ENCODE measurements at regions not wholly inside any gene's neighbourhood (a gene's known extent, or its start where the extent isn't known, plus 50 kb on each side); places are given as distances from the start of the nearest gene placed in this dataset.

DNA sequence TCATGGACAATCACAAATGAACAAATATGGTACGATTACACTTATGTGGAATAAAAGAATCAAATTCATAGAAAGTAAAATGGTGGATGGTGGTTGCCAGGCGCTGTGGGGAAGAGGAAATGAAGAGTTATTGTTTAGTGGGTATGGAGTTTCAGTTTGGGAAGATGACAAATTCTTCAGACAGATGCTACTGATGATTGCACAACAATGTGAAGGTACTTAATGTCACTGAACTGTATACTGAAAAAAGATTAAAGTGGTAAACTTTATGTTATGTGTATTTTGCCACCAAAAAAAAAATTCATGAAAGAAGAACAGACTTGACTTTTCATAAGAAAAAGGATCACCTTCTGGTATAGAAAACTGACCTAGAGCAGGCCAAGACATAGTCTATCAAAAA lies 745.6 kb upstream of the CXADR start:
- no peak overlapping the region for H3K4me3 ChIP-seq (ENCODE audit: low read length in 3 of 3)
- no peak overlapping the region for H3K9ac ChIP-seq (ENCODE audit: low read length in 3 of 3)
- FAIRE-seq: no peak
- no peaks in the 10 kb centered on the region for H3K36me3 ChIP-seq (ENCODE audit: control insufficient read depth in 2 of 3, insufficient read depth in 3 of 3, low read length in 3 of 3)
- TF ChIP-seq, protein P1, sequence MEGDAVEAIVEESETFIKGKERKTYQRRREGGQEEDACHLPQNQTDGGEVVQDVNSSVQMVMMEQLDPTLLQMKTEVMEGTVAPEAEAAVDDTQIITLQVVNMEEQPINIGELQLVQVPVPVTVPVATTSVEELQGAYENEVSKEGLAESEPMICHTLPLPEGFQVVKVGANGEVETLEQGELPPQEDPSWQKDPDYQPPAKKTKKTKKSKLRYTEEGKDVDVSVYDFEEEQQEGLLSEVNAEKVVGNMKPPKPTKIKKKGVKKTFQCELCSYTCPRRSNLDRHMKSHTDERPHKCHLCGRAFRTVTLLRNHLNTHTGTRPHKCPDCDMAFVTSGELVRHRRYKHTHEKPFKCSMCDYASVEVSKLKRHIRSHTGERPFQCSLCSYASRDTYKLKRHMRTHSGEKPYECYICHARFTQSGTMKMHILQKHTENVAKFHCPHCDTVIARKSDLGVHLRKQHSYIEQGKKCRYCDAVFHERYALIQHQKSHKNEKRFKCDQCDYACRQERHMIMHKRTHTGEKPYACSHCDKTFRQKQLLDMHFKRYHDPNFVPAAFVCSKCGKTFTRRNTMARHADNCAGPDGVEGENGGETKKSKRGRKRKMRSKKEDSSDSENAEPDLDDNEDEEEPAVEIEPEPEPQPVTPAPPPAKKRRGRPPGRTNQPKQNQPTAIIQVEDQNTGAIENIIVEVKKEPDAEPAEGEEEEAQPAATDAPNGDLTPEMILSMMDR (IDR thresholded peaks at IDR 0.05; ENCODE audit: borderline replicate concordance, extremely low read depth, insufficient read depth): no peak
- no peak overlapping the region for H3K27ac ChIP-seq (ENCODE audit: low read depth in 2 of 2, low read length in 2 of 2)
- DNase-seq: no peak
- H3K9me3 ChIP-seq (ENCODE audit: control insufficient read depth in 2 of 3, insufficient read depth in 1 of 3, low read length in 3 of 3): no peaks in the 10 kb centered on the region
- H3K27me3 ChIP-seq (ENCODE audit: control insufficient read depth, insufficient read depth, low read length): no peaks in the 10 kb centered on the region
- intact Hi-C loops (cut with DNase I): no loop called here
- H3K4me1 ChIP-seq (ENCODE audit: control insufficient read depth in 2 of 3, insufficient read depth in 2 of 3, low read depth in 1 of 3, low read length in 3 of 3): no peaks in the 10 kb centered on the region

DNA sequence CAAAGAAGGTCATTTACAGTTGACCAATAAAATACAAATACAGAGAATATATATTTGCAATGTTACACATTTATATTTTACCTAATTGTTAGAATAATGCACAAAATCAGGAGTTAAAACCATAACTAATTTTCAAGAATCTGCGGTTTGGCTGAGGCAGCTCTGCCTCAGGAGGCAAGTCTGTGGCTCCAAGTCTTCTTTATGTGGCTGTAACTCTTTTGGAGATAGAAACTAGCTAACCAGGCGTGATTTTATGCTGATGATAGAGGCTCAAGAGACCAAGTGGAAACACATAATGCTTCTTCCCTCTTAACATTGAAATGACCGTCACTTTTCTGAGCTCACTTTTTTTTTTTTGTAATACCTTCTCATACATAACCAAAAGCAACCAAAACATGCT lies 744.7 kb upstream of the CXADR start:
- no peaks in the 10 kb centered on the region for H3K9me3 ChIP-seq (ENCODE audit: control insufficient read depth in 2 of 3, insufficient read depth in 1 of 3, low read length in 3 of 3)
- no peaks in the 10 kb centered on the region for H3K4me1 ChIP-seq (ENCODE audit: control insufficient read depth in 2 of 3, insufficient read depth in 2 of 3, low read depth in 1 of 3, low read length in 3 of 3)
- TF ChIP-seq, protein P1 (IDR thresholded peaks at IDR 0.05; ENCODE audit: borderline replicate concordance, extremely low read depth, insufficient read depth): no peak
- intact Hi-C loops (cut with DNase I): no loop called here
- H3K9ac ChIP-seq (ENCODE audit: low read length in 3 of 3): no peak overlapping the region
- FAIRE-seq (no peak), DNase-seq (no peak)
- no peak overlapping the region for H3K4me3 ChIP-seq (ENCODE audit: low read length in 3 of 3)
- no peaks in the 10 kb centered on the region for H3K27me3 ChIP-seq (ENCODE audit: control insufficient read depth, insufficient read depth, low read length)
- no peak overlapping the region for H3K27ac ChIP-seq (ENCODE audit: low read depth in 2 of 2, low read length in 2 of 2)
- no peaks in the 10 kb centered on the region for H3K36me3 ChIP-seq (ENCODE audit: control insufficient read depth in 2 of 3, insufficient read depth in 3 of 3, low read length in 3 of 3)

GRCh38 chr21:16770266-16770665 lies 742.6 kb upstream of the CXADR start:
- no peaks in the 10 kb centered on the region for H3K36me3 ChIP-seq (ENCODE audit: control insufficient read depth in 2 of 3, insufficient read depth in 3 of 3, low read length in 3 of 3)
- no peak overlapping the region for H3K9ac ChIP-seq (ENCODE audit: low read length in 3 of 3)
- FAIRE-seq: no peak
- H3K27me3 ChIP-seq (ENCODE audit: control insufficient read depth, insufficient read depth, low read length): no peaks in the 10 kb centered on the region
- TF ChIP-seq, protein P1 (IDR thresholded peaks at IDR 0.05; ENCODE audit: borderline replicate concordance, extremely low read depth, insufficient read depth): no peak
- no peaks in the 10 kb centered on the region for H3K9me3 ChIP-seq (ENCODE audit: control insufficient read depth in 2 of 3, insufficient read depth in 1 of 3, low read length in 3 of 3)
- H3K4me3 ChIP-seq (ENCODE audit: low read length in 3 of 3): no peak overlapping the region
- intact Hi-C loops (cut with DNase I): no loop called here
- H3K27ac ChIP-seq (ENCODE audit: low read depth in 2 of 2, low read length in 2 of 2): no peak overlapping the region
- no peak for DNase-seq
- no peaks in the 10 kb centered on the region for H3K4me1 ChIP-seq (ENCODE audit: control insufficient read depth in 2 of 3, insufficient read depth in 2 of 3, low read depth in 1 of 3, low read length in 3 of 3)

DNA sequence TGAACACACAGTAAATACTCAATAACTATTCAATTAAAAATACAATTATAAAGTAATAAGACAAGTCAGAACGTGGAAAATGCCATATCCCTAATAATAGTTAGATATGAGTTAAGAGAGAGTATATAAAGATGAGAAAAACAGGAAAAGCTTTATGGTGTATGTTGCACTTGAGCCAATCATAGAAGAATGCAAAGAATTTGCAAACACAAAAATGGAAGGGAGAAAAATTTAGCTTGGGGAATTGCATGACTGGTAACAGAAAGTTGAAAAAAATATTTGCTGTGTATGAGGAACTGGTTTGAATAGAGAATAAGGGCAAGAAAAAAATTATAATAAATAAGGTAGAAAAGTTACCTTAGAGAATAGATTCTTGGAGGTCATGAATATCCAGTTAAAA lies 739.6 kb upstream of the CXADR start:
- Histone ChIP-seq H3K4me1 (ENCODE audit: control insufficient read depth in 2 of 3, insufficient read depth in 2 of 3, low read depth in 1 of 3, low read length in 3 of 3) (no peaks in the 10 kb centered on the region), H3K9me3 (ENCODE audit: control insufficient read depth in 2 of 3, insufficient read depth in 1 of 3, low read length in 3 of 3) (no peaks in the 10 kb centered on the region), H3K9ac (ENCODE audit: low read length in 3 of 3) (no peak overlapping the region), H3K4me3 (ENCODE audit: low read length in 3 of 3) (no peak overlapping the region), H3K27ac (ENCODE audit: low read depth in 2 of 2, low read length in 2 of 2) (no peak overlapping the region), H3K27me3 (ENCODE audit: control insufficient read depth, insufficient read depth, low read length) (no peaks in the 10 kb centered on the region), H3K36me3 (ENCODE audit: control insufficient read depth in 2 of 3, insufficient read depth in 3 of 3, low read length in 3 of 3) (no peaks in the 10 kb centered on the region)
- FAIRE-seq (no peak), DNase-seq (no peak)
- TF ChIP-seq, protein P1 (IDR thresholded peaks at IDR 0.05; ENCODE audit: borderline replicate concordance, extremely low read depth, insufficient read depth): no peak
- intact Hi-C loops (cut with DNase I): no loop called here
